Effector memory CD4-positive, alpha-beta T cell (primary cell): ENCODE measurements at regions not wholly inside any gene's neighbourhood (a gene's known extent, or its start where the extent isn't known, plus 50 kb on each side); places are given as distances from the start of the nearest gene placed in this dataset.

ENCODE experiments used
- DNase-seq, 3 donors: peaks; one replicate each; pipeline ENCODE4 v3.0.0-alpha.2; 2020
- H3K27ac ChIP-seq: 2 replicates; pipeline ENCODE4 v1.7.0; 2013; ENCODE audit warnings: mild to moderate bottlenecking, low read length, moderate library complexity; ENCODE audit not compliant: insufficient read depth, poor library complexity, severe bottlenecking
- H3K27me3 ChIP-seq: replicated peaks from 2 replicates; pipeline ENCODE4 v1.7.0; 2013; ENCODE audit warnings: mild to moderate bottlenecking, low read length; ENCODE audit not compliant: insufficient read depth, control insufficient read depth, poor library complexity, severe bottlenecking
- H3K36me3 ChIP-seq: 2 replicates; pipeline ENCODE4 v1.7.0; 2013; ENCODE audit warnings: mild to moderate bottlenecking, low read length, moderate library complexity; ENCODE audit not compliant: control insufficient read depth, insufficient read depth
- H3K4me1 ChIP-seq: 2 replicates; pipeline ENCODE4 v1.7.0; 2013; ENCODE audit warnings: low read length, mild to moderate bottlenecking; ENCODE audit not compliant: control insufficient read depth, insufficient read depth, poor library complexity, severe bottlenecking
- H3K4me3 ChIP-seq: 2 replicates; pipeline ENCODE4 v1.7.0; 2013; ENCODE audit warnings: low read length, low read depth, mild to moderate bottlenecking; ENCODE audit not compliant: insufficient read depth, poor library complexity, severe bottlenecking
- H3K9me3 ChIP-seq: 2 replicates; pipeline ENCODE4 v1.7.0; 2013; ENCODE audit warnings: mild to moderate bottlenecking, low read length, moderate library complexity; ENCODE audit not compliant: control insufficient read depth

- H3K27me3 ChIP-seq = no peaks in the 10 kb centered on the region
- peak in 1 of 3 donors; percentile 17 for DNase-seq
- no peak overlapping the region for H3K27ac ChIP-seq
- H3K4me3 ChIP-seq = no peak overlapping the region
- H3K4me1 ChIP-seq = peaks cover 4% of the 10 kb centered on the region
- H3K36me3 ChIP-seq = no peaks in the 10 kb centered on the region
- no peaks in the 10 kb centered on the region for H3K9me3 ChIP-seq
Measured at GRCh38 chr6:138593124-138593877, 94.0 kb upstream of the NHSL1 start.

GRCh38 chr6:138593909-138594757 lies 94.8 kb upstream of the NHSL1 start:
- Histone ChIP-seq H3K27ac (no peak overlapping the region), H3K9me3 (no peaks in the 10 kb centered on the region), H3K27me3 (no peaks in the 10 kb centered on the region), H3K4me3 (no peak overlapping the region), H3K36me3 (no peaks in the 10 kb centered on the region), H3K4me1 (peaks cover 4% of the 10 kb centered on the region)
- DNase-seq = no peak

- Histone ChIP-seq H3K9me3 (no peaks in the 10 kb centered on the region), H3K27me3 (no peaks in the 10 kb centered on the region), H3K4me3 (no peak overlapping the region), H3K27ac (no peak overlapping the region), H3K4me1 (peaks cover 4% of the 10 kb centered on the region), H3K36me3 (no peaks in the 10 kb centered on the region)
- no peak for DNase-seq
Measured at GRCh38 chr6:138594758-138595140, 95.5 kb upstream of the NHSL1 start.

GRCh38 chr6:138596126-138596525 lies 96.8 kb upstream of the NHSL1 start:
- no peak for DNase-seq
- H3K36me3 ChIP-seq = no peaks in the 10 kb centered on the region
- no peaks in the 10 kb centered on the region for H3K9me3 ChIP-seq
- H3K27me3 ChIP-seq = no peaks in the 10 kb centered on the region
- H3K4me3 ChIP-seq = no peak overlapping the region
- no peak overlapping the region for H3K27ac ChIP-seq
- H3K4me1 ChIP-seq = peaks cover 4% of the 10 kb centered on the region

DNA sequence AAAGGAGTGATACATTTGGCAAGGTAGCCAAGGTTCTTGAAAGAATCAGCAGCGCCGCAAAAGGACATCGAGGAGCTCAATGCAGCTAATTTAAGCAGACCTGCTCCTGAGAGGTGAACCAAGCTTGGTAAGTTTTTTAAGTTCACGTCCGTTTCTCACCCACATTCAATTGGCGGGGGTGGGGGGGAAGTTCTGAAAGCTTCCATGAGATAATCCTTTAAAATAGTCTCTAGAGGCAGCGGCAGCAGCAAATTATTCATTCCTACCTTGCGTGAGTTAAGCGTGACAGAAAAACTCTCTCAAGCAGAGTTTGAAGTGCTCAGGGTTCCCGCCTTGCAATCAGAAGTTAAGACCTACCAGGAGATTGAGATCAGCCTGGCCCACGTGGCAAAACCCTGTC lies 97.3 kb upstream of the NHSL1 start:
- Histone ChIP-seq H3K27me3 (no peaks in the 10 kb centered on the region), H3K36me3 (no peaks in the 10 kb centered on the region), H3K9me3 (no peaks in the 10 kb centered on the region), H3K4me3 (no peak overlapping the region), H3K27ac (no peak overlapping the region), H3K4me1 (peaks cover 4% of the 10 kb centered on the region)
- no peak for DNase-seq

DNA sequence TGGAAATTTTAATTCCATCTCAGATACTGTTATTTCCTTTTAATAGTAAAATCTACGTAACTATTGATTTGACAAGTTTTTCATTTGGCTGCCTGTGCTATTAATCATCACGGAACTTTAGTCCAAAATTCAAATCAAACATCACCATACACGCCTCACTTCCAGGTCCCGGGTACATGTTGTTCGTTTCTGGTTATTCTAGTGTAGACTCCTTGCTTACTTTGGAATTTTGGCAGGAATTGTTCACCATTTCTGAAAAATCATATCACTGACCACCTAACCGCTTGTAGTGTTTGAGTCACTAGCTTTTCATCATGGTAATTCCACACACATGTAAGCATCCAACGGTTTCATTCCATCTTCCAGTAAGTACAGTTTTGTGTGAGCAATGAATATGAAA lies 98.0 kb upstream of the NHSL1 start:
- Histone ChIP-seq H3K4me3 (no peak overlapping the region), H3K4me1 (peaks cover 4% of the 10 kb centered on the region), H3K36me3 (no peaks in the 10 kb centered on the region), H3K27me3 (no peaks in the 10 kb centered on the region), H3K9me3 (no peaks in the 10 kb centered on the region), H3K27ac (no peak overlapping the region)
- no peak for DNase-seq

DNA sequence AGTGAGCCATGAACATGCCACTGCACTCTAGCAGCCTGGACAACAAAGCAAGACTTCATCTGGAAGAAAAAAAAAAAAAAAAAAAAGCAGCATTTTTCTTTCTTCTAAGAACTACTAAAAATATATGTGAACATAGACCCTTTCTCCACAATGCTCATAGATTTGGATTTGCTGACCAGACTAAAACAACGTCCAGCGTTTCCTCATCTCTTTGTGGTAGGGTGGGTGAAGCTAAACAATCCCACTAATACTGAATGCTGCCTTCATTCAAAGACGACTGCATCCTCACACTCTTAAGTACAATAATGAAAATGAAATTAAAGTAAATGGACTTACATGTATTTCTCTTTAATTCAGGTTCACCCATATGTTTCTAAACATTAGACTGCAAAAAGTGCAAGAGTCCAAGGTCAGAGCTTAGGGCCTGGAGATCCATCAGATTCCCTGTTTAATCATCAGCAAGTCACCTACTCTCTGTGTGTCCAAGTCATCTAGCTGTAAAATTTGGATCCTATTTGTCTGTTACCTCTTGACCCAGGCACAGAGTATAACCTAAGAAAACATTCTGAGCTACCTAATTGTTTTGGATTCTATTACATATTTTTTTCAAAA lies 99.4 kb upstream of the NHSL1 start:
- no peaks in the 10 kb centered on the region for H3K9me3 ChIP-seq
- no peak overlapping the region for H3K4me3 ChIP-seq
- DNase-seq = no peak
- no peaks in the 10 kb centered on the region for H3K36me3 ChIP-seq
- H3K27me3 ChIP-seq = no peaks in the 10 kb centered on the region
- H3K4me1 ChIP-seq = no peaks in the 10 kb centered on the region
- H3K27ac ChIP-seq = no peak overlapping the region

DNA sequence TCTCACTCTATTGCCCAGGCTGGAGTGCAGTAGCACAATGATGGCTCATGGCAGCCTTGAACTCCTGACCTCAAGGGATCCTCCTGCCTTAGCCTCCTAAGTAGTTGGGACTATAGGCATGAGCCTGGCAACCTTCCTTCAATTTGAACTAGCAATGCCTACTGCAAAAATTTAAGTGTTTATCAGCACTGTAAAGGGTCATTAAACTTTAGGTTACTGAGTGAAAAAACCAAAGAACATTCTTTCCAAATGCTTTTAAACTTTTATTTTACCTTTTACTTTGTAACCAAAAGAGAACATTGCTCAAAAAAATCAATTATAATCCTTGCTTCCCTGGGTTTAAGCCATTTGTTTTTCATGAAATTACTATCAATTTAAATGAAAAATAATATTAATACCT lies 101.0 kb upstream of the NHSL1 start:
- Histone ChIP-seq H3K27ac (no peak overlapping the region), H3K36me3 (no peaks in the 10 kb centered on the region), H3K4me3 (no peak overlapping the region), H3K9me3 (no peaks in the 10 kb centered on the region), H3K4me1 (no peaks in the 10 kb centered on the region), H3K27me3 (no peaks in the 10 kb centered on the region)
- DNase-seq = no peak

DNA sequence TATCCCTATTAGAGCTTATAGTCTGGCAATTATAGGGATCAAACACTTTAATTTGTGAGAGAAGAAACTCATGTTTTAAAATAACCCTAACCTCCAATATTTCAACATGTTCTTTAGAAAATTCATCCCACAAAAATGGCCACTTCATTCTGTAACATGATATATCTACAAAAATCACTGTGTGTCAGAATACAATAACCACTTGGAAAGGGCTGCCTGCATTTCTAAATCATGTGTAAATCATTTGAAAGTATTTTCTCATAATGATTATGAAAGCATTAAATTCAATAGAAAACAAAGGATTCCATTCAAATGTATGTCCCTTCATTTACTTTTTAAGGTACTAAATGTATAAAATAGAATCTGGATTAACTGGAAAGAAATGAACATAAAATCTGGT lies 101.4 kb upstream of the NHSL1 start:
- Histone ChIP-seq H3K4me1 (no peaks in the 10 kb centered on the region), H3K9me3 (no peaks in the 10 kb centered on the region), H3K36me3 (no peaks in the 10 kb centered on the region), H3K27ac (no peak overlapping the region), H3K27me3 (peaks cover 2% of the 10 kb centered on the region), H3K4me3 (no peak overlapping the region)
- no peak for DNase-seq

- H3K4me1 ChIP-seq = no peaks in the 10 kb centered on the region
- no peak for DNase-seq
- H3K9me3 ChIP-seq = no peaks in the 10 kb centered on the region
- H3K4me3 ChIP-seq = no peak overlapping the region
- H3K27me3 ChIP-seq = peaks cover 2% of the 10 kb centered on the region
- H3K27ac ChIP-seq = no peak overlapping the region
- no peaks in the 10 kb centered on the region for H3K36me3 ChIP-seq
Measured at GRCh38 chr6:138601128-138601527, 101.8 kb upstream of the NHSL1 start.
